NCI-H2029 (cell line): ENCODE measurements at regions not wholly inside any gene's neighbourhood (a gene's known extent, or its start where the extent isn't known, plus 50 kb on each side); places are given as distances from the start of the nearest gene placed in this dataset.
"Not testable (repeated sequence)": the region's sequence is repeated elsewhere in the genome, so short reads cannot be mapped to it uniquely, and the experiment has no call there.

Experiments used
- DNase-seq: peaks from one replicate; lab custom pipeline; 2025; lab: John Stamatoyannopoulos, UW

- DNase-seq = no peak
Observed at GRCh38 chr5:117138523-117138922, 563.9 kb upstream of the SEMA6A start.

DNA sequence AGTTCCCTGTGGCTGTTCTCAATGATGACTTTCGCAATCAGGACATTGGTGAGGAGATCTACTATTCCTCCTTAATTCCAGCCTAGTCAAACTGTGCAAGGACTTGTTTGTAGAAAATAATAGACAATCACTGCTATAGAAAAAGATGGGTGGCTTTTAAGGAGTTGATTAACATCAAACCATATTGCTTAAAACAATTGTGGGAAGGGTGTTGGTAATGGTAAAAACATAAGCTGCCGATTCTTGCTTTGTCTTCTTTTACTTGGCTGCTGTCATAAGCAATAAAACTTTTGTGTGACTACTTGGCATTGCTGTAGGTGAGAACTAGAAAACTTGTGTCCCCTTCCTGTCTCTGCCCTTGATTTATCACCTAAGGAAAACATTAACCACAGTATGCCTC lies 561.2 kb upstream of the SEMA6A start:
- no peak for DNase-seq

DNA sequence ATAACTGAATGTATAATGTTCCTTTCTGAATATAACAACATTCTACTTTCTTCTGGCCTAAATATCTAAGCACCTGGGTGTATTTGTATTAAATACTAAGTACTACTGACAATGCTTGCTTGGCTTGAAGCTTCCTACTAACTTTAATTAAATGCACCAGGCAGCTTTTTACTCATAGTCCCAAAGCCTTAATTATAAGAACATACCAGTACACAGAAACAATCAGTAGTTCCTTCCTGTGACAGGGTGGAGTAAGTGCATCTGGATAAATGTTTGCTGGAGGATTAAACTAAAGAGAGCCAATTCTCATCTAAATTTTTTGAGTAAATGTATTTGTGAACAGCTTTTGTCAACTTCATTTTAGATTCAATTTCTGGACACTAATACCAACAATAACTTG lies 558.6 kb upstream of the SEMA6A start:
- no peak for DNase-seq

- no peak for DNase-seq
Observed at GRCh38 chr5:117131876-117132275, 557.3 kb upstream of the SEMA6A start.

GRCh38 chr5:117131048-117131679 lies 556.5 kb upstream of the SEMA6A start:
- DNase-seq = no peak

DNA sequence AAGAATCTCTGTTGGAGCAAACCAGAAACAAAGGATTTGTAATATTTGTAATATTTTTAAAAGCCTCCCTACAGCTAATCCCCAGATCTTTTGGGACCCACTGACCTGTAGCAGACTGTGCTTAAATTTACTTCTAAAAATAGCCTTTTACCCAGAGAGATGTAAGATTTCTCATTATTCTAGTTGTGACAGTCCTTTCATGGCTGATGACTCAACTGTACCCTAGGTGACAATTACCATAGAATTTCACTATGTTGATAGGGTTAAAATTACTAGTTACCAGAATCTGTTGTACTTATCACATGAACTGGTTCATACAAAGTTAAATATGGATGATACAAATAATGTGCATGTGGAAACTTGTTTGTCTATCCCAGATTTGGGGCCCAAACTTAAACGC lies 543.9 kb upstream of the SEMA6A start:
- no peak for DNase-seq

DNA sequence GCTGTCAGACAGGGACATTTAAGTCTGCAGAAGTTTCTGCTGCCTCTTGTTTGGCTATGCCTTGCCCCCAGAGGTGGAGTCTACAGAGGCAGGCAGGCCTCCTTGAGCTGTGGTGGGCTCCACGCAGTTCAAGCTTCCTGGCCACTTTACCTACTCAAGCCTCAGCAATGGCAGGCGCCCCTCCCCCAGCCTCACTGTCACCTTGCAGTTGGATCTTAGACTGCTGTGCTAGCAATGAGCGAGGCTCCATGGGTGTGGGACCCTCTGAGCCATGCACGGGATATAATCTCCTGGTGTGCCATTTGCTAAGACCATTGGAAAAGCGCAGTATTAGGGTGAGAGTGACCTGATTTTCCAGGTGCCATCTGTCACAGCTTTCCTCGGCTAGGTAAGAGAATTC lies 542.7 kb upstream of the SEMA6A start:
- not testable (repeated sequence) for DNase-seq

- no peak for DNase-seq
Observed at GRCh38 chr5:117110548-117110947, 535.9 kb upstream of the SEMA6A start.

DNA sequence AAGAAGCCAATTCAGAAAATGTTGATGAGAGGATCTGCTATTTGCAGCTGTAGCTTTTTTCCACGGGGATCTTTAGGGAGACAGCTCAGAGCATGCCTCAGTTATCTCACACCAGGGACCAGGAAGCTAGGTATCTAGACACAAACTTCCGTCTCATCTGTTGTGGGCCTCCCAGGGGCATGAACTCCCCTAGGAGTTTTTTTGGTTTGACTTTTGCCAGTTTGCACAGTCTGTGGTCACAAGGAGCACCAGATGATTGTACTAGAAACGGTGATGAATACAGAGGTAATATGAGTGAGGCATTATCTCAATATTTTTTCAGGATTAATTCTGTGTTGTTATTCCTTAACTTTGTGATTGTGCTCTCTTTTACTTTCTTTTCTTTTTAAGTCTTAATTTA lies 533.2 kb upstream of the SEMA6A start:
- DNase-seq = no peak

GRCh38 chr5:117103703-117104102 lies 529.1 kb upstream of the SEMA6A start:
- DNase-seq = no peak

GRCh38 chr5:117102591-117102990 lies 528.0 kb upstream of the SEMA6A start:
- no peak for DNase-seq

- no peak for DNase-seq
Observed at GRCh38 chr5:117100176-117100575, 525.6 kb upstream of the SEMA6A start.

GRCh38 chr5:117098094-117098493 lies 523.5 kb upstream of the SEMA6A start:
- DNase-seq = no peak

GRCh38 chr5:117095346-117096332 lies 521.0 kb upstream of the SEMA6A start:
- DNase-seq = no peak

GRCh38 chr5:117094114-117094815 lies 519.6 kb upstream of the SEMA6A start:
- no peak for DNase-seq

DNA sequence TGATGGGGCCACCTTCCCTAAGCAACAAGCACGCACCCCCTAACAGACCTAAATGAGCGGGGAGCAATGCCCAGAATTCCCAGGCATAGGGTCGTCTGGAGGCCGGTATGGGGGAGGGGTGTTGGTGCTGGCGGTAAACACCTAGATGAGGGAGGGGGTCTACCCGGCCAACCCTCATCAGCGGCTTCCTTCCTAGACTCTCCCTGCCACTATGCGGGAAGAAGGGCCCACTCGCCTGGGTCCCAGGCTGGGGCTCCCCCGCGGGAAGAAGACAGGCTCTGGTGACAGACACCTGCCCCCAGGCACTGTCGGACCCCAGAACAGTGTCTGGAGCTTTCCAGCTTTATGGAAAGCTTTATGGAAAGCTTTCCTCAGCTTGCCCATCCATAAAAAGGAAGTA lies 519.0 kb upstream of the SEMA6A start:
- no peak for DNase-seq

GRCh38 chr5:117089001-117089400 lies 514.4 kb upstream of the SEMA6A start:
- DNase-seq = no peak

- DNase-seq = no peak
Observed at GRCh38 chr5:117088176-117088575, 513.6 kb upstream of the SEMA6A start.

GRCh38 chr5:117084067-117084466 lies 509.4 kb upstream of the SEMA6A start:
- no peak for DNase-seq

GRCh38 chr5:117082977-117083376 lies 508.4 kb upstream of the SEMA6A start:
- no peak for DNase-seq

DNA sequence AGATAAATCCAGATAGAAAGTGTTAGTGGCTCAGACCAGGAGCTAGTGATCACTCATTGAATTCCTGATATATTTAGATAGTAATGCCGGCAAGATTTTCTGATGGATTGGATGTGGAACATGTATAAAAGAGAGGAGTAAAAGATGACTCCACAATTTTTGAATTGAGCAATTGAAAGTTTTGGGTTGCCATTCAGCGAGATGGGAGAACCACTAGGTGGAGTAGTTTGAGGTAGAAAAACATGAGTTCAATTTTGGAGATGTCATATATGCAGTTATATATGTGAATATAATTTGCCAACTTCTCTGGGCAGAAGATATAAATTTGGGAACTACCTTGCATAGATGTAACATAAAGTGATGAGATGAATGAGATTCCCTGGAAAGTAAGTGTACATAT lies 502.5 kb upstream of the SEMA6A start:
- DNase-seq = no peak

- DNase-seq = no peak
Observed at GRCh38 chr5:117072439-117072838, 497.8 kb upstream of the SEMA6A start.

GRCh38 chr5:117065800-117066199 lies 491.2 kb upstream of the SEMA6A start:
- DNase-seq = no peak
